Stimulated activated CD8-positive, alpha-beta memory T cell treated with anti-CD3 and anti-CD28 coated beads, Interleukin-15, amount 100 ng/mL, for 48 hours (primary cell): ENCODE measurements at regions not wholly inside any gene's neighbourhood (a gene's known extent, or its start where the extent isn't known, plus 50 kb on each side); places are given as distances from the start of the nearest gene placed in this dataset.

ENCODE experiments used
- DNase-seq, 2 donors: peaks; one replicate each; pipeline ENCODE4 v3.0.0-alpha.2; 2020; ENCODE audit warnings: low read depth in 2 of 2

DNA sequence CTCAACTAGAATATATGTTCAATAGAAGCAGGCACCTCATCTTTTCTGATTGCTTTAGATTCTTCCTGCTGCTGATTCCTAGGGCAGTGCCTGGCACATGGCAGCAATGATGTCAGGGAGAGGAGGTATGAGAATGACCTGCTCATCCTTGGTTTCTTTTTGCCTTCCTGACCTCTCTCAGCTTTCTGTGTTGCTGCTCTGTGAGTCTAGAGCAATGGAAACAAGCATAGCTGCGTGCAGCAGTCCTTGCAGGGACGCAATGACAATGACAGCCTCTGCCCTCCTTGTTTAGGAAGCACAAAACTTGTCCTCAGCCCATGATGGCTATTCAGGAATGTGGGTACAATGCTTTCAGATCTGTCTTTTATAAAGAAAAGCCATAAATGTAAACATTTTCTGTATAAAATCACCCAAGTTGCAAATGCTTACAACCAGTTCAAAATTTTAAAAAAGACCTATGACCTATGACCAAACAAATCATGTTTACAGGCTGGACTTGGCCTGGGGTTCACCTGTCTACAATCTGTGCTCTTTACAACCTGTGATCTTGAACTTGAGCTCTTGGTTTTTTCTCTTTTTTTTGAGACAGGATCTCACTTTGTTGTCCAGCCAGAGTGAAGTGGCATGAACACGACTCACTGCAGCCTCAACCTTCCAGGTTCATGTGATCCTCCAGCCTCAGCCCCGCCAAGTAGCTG is 549.4 kb upstream of the ATP2B1 start:
- no peak for DNase-seq

DNA sequence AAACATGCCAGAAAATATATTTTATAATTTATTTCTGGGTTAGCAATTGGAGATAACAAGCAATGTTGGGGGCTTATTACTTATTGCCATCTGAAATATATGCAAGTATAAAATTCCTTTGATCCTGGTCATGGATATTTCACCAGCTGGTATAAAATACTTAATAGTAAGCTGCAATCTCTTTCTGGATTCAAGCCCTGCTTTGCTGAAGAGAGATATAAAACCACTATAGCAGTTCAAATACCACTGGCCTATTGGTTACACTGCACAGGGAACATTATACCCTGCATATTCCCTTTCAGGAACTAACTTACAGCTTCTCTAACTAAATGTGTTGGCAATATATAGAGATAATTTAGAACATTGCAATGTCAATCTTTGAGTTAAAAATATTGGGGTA is 546.2 kb upstream of the ATP2B1 start:
- DNase-seq, result no peak

DNA sequence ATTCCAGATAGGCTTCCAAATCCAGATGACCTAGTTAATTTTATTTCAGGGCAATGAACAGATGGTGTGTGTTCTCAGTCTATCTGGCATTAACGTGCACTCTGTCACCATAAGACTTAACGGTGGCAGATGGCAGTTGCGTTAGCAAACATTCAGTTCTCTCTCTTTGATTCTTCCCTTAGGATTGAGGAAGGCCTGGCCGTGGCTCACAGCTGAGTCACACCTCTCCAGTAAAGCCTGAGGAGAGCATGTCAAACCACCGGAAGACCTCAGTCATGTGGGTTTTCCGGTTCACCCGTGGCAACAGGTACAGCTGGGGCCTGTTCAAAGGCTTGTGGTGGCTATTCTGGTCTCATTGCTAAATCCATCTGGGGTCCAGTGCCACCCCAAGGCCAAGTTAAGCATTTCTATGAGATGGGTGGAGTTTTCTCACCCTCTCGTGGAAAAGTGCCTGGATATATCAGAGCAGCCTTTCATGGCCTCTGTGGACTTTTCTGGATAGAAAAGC is 545.1 kb upstream of the ATP2B1 start:
- peak; percentile 25 to 47 for DNase-seq

DNA sequence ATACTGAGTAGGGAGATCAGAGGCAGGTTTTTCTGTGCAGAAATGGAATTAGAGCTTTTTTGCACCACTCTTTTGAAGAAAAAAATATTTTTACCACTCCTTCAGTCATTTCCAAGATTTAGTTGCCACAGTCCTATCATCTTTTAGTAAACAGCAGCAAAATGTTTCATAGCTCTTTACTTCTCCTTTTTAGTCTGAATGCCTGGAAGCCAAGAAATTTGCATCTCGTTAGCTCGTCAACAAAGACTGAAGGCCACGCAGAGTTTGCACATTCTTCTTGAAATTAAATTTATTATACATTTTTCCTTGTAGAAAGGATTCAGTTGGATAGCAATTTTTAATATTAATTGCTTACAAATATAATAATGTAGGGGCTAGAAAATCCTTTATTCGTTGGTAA is 544.5 kb upstream of the ATP2B1 start:
- no peak for DNase-seq

DNA sequence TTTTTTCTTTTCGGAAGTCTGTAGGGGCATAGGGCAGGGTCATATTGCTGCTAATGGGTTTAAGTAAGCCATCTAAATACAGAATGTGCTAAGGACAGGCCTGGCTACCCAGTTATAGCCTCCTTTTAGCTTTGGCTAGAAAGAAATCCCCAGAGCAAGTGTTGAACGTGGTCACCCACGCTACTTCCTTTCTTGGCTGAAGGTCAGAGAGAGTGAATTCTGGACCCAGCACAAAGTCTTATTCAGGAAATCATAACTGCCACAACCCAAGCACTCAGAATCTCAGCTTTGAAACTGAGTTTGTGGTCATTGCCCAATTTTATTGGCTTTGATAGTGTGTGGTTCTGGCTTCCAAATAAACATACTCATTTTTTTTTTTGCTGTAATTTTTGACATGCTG is 542.1 kb upstream of the ATP2B1 start:
- DNase-seq, result no peak

DNA sequence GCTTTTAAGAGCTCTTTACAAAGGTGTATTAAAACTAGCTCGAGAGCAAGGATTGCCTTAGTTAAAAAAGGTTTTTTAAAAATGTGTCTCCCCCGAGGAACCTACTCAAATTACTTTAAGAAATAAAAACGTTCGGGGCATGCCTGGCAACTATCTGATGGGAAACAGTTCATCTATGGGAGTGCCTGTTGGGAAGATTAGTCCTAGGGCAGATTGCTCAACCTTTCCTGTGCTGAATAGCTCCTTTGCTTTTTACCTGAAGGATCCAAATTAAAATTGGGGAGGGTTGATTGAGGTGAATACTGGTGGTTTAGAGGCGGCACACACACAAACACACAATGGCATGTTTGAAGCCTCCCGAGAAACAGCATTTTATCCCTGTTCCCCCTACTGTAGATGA is 541.4 kb upstream of the ATP2B1 start:
- DNase-seq, result no peak

DNA sequence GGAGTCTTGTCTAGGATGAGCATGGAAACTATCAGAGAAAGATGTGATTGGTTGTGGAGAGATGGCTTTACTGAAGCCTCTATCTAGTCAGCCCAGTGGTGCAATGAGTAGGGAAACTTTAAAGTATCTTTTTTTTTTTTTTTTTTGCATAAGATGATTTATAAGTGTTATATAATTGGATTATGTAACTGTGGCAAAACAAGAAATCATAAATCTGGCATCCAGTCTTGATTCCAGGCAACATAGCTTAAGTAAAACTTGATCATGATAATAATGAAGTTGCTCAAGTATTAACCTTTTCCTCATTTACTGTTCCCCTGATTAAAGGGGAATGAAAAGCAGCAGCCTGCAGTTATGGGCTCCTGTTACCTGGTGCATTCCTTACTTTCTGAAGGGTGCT is 538.0 kb upstream of the ATP2B1 start:
- DNase-seq, result no peak

DNA sequence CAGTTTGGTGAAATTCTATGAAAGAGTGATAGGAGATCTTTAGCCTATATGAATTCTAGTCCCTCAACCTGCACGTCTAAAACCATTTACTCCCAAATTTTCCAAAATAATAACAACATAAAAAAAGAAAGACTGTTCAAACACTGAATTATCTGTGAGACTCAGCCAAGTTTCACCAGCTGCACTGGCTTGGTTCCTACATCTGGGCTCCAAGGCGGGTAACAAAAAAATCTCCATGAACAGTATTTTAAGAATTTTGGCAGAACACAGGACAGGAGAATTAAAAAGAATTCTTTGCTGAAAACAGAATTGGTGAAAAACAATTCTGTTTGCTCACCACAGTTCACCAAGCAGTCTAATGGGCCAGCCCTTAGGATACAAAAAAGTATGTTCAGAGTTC is 536.8 kb upstream of the ATP2B1 start:
- DNase-seq, result no peak

DNA sequence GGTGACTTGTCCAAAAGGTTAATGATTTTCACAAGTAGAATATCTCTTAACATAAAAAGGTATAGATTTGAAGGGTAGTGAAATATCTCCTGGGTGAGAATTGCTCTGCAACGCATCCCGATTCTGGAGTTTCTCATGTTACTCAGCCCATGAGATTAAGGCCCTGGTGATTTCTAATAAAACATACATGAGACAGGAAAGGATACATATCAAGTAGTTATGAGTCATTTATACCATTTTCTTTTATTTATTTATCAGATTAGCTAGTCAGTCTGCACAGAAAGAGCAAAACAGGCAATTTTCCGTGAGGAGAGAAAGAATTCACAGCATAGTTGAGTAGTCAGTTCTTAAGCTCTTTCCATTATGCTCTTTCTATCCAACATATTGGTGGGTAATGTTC is 535.6 kb upstream of the ATP2B1 start:
- DNase-seq, result no peak

DNA sequence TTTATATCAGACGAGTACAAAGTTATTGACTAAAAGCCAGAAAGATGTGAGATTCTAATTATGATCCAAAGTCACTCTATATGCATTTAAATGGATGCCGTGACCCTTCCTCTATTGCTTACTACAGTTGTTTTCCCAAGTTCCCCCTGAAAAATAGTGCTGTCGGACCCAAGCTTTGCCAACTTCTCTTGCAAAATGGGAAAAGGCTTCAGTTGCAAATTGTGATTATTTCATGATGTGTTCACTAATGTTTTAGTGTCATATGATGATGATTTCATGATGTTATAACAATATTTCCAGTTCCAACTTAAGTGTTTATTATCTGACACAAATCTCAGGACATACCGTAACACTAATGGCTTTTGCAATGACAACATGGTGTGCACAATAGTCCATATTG is 534.6 kb upstream of the ATP2B1 start:
- DNase-seq, result no peak

DNA sequence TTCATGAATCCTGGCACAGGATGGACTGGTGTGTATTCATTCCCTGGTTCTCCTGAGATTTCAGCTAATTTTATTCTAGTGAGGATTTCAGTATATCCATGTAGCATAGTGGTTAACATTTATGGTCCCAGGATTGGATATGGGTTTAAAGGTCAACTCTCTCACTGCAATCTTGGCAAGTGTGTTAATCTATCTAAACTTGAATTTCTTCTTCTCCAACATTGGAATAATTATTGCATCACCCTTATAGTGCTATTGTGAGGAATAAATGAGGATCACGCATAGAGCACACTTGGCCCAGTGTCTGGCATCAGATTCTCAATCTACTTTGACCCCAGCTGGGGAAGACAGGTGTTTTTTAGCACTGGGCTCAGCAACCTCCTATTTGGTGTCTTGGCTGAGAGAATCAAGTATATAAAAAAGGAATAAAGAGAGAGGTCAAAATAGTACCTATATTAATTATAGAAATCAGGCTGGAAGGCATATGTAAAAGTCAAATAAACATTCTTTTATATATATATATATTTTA is 531.2 kb upstream of the ATP2B1 start:
- no peak for DNase-seq

DNA sequence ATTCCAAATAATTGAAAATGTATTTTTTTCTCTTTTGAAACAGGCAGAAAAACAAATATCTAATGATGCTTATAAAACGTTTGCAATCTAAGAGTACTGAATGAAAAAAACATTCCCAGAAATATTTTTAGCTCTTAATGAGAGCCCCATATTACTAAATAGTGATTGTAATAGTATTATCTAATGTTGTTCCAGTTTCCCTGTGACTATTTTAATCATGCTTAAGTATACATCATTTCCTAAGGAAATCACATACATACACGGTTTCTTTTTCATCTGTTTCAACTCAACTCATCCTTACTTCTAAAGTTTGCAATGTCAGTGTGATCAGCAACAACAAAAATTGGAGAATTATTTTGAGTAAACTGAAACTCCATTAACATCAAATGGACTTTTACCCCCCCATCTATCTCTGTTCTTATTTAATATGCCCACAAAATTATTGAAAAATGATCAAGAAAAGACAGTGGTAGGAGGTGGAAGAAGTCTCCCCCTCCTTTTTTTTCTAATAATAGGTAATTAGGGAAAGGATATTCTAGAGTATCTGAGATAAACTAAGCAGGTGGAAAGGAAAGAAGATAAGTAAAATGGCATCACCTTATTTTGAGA is 530.1 kb upstream of the ATP2B1 start:
- no peak for DNase-seq

DNA sequence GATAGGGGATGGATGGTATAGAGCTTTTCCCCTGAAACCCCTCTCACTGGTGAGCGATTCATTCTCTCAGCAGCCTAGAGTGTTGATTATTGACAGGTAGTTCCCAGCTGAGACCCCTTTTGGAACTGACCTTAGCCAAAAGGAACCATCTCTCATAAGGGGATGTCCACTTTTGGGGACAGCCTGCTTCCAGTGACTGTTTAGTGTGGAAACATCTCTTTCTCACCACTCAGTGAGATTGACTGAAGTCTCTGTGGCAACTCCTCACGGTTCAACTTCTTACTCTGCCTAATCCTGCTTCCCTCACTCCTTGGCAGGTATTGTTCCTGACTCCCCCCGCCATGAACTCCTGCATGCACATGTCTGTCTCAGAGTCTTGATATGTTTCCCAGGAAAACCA is 529.2 kb upstream of the ATP2B1 start:
- no peak for DNase-seq

DNA sequence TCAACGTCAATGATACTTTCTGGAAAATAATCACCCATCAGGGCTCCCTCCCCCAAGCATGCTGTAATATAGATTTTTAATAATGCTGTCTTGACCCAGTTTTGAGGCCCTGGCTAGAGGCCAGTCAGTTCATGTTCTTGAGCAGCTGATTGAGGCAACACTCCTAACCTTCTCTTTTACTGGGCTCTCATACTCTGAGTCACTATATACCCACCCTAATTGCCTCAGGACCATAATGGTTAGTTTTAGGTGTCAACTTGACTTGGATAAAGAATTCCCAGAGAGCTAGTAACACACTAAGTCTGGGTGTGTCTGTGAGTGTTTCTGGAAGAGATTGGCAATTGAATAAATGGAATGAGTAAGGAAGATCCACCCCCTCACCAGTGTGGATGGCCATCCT is 527.0 kb upstream of the ATP2B1 start:
- no peak for DNase-seq

DNA sequence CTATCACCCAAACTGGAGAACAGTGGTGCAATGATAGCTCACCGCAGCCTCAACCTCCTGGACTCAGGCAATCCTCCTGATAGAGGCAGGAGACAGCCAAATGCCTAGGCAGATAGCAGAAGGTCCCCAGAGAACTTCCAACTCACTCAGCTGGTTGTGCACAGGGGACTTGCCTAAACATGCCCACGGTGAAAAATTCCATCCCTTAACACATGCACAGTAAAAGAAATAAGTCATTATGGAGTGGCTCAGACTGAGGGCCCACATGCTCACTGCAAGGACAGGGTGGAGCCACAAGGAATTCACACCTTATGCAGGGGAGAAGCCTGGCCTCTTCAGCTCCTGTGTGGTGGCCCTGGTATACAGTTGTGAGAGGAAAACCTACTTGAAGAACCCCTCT is 525.8 kb upstream of the ATP2B1 start:
- DNase-seq, result no peak

DNA sequence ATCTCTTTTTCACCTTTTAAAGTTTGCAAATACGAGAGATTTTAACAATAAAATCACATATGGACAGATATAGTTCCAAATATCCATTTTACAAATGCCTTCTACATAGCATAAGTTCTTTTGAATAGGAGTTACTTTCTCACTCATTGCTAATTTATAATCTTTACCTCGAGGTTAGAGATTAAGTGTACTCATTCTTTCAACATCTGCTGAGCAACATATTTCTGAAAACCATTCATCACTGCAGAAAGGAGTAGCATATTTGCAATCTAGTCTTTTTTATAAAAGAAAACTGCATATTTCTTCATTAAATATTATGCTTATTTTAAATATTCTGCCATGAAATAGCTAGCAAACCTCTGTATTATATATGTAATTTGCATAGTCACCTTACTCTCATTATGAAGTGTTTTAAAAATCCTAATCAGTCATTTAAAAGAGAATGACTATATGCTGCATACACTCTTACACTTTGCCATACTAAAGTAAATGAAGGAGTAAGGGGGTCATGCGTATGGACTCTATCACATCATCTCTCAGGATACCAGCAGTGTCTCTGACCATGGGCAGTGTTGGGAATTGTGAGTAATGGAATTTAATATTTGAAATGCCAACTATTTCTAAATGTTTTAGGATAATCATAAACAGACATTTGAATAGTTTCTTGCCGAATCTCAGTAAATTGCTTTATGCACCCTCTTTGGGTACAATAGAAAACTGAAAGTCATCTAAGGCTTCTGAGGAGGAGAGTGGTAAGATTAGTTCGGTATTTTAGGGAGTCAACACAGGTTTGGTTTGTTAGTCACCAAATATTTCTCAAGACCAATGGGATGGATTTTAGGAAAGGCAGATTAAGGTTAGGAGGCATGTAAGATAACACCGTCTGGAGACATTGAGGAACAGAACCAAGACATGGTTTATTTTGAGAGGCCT is 524.8 kb upstream of the ATP2B1 start:
- no peak for DNase-seq

DNA sequence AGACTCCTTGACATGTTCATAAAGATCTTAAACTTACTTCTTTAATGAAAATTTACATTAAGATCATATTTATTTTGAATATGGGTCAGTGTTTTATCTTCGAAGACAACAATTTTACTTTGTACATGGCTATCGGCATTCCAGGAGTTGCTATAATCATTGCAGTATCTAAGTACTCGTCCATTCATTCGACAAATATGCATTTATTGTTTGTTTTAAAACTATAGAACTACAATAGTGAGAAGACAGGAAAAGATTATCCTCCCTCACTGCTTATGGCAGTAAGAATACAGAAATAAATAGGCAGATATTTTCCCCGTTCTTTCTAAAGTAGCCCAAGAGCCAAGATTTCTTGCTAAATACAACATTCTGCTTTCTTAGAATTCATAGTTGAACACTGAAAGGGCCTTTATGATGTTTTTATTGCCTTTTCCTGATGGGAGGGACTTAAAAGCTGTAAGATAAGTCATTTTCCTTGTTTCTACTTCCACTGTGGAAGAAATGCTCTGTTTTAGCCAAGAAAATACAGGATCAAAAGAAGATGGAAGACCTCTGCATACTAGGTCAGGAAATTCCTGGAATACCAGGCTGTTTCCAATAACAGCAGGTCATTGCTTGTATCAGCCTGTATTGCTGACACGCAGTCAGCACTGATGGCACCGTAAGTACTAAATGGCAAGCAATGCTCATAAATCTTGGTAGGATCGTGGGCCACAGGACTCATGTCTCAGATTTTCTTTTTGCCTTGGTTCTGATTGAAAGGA is 521.0 kb upstream of the ATP2B1 start:
- DNase-seq, result no peak

DNA sequence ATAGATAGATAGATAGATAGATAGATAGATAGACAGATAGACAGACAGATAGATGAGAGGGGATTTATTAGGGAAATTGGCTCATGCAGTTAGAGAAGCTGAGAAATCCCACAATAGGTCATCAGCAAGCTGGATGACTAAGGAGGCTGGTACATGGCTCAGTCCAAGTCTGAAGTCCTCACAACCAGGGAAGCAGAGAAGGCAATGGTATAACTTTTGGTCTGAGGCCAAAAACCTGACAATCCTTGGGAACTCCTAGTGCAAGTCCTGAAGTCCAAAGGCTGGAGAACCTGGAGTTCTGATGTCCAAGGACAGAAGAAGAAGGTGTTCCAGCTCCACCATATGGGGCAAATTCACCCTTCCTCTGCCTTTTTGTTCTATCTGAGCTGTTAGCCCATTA is 517.6 kb upstream of the ATP2B1 start:
- DNase-seq, result no peak

DNA sequence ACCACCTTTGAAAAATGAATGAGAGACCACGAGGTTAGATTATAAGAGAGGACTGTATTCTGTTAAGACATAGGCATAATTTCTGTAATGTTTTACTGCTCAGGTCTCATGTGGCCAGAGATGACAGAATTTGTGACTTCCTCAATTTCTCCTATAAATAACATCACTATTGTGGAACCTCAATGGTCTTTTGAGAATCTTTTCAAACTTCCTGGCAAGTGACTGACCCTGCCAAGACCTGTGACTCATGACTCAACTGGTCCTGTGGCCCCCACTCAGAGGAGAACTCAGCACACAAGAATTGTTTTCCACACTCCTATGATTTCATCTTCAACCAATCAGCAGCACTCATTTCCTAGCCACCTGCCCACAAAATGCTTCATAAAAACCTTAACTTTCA is 508.2 kb upstream of the ATP2B1 start:
- DNase-seq, result no peak

DNA sequence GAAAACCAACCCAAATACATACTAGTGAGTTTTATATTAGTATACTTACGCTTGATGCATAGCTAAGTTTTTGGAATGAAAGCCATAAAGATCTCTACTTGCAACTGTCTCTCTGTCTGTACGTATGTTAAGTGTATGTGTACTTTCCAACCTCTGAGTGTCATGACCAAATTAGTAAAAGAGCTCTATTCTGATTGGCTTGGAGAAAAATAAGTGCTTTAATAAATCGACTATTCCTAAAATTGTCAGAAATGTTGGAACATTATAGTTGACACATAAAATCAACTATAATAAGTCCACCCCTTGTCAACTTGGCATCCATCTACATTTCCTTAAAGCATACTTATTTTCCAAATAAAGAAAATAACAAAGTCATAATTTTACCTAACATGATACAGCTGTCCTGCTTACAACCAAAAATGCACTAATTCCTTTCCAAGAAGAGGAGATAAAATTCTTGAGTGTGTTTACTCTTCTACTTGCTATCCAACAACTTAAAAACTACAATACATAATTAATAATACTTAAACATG is 507.4 kb upstream of the ATP2B1 start:
- no peak for DNase-seq

DNA sequence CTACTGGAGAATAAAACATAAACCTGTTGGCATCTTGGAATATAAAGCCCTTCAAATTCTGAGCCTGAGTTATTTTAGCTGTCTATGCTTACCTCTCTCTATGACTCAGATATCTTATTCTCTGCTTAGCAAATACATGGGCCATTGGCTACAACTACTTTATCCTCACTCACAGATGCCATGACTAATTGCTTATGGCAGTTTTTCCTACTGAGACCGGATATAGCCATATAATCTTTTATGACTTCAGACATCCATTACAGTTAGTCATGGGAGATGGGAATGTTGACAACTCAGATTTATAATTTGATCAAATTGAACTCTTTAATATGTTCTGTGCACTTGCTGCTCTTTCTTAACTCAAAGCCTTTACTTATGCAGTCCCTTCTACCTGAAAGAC is 502.4 kb upstream of the ATP2B1 start:
- no peak for DNase-seq
